MCF 10A (cell line): ENCODE measurements at regions not wholly inside any gene's neighbourhood (a gene's known extent, or its start where the extent isn't known, plus 50 kb on each side); places are given as distances from the start of the nearest gene placed in this dataset.

Experiments used
- BruUV-seq: library from RNA; stranded (reverse); fragments of 400-500 nt; replicated peaks from 2 replicates; lab custom pipeline; 2021; lab: Mats Ljungman, UMichigan
- CTCF ChIA-PET: fragments of 300-600 bp; sonication (Branson Sonifier 250); formaldehyde crosslinking; extraction: SDS; loops from one replicate; lab custom pipeline; 2021; ENCODE audit warnings: antibody characterized with exemption, inconsistent platforms; lab: Yijun Ruan, JAX
- POLR2A ChIA-PET: fragments of 300-600, 350-650 bp; sonication (Branson Sonifier 250); formaldehyde crosslinking; extraction: SDS; loops from one replicate; lab custom pipeline; 2020; ENCODE audit warnings: antibody characterized with exemption, inconsistent platforms; lab: Yijun Ruan, JAX
- DNase-seq: peaks from one replicate; pipeline ENCODE4 v3.0.0-alpha.2; 2018; ENCODE audit not compliant: unreplicated experiment
- H3K27ac Mint-ChIP-seq: one replicate; pipeline ENCODE4 v1.8.0; 2022; ENCODE audit warnings: mild to moderate bottlenecking, low read depth, mixed read lengths; ENCODE audit not compliant: unreplicated experiment
- H3K27me3 Mint-ChIP-seq: one replicate; pipeline ENCODE4 v1.8.0; 2022; ENCODE audit warnings: mixed read lengths; ENCODE audit not compliant: insufficient read depth, unreplicated experiment
- H3K36me3 Mint-ChIP-seq: one replicate; pipeline ENCODE4 v1.8.0; 2022; ENCODE audit warnings: mild to moderate bottlenecking, moderate library complexity, mixed read lengths; ENCODE audit not compliant: insufficient read depth, unreplicated experiment
- H3K4me1 Mint-ChIP-seq: one replicate; pipeline ENCODE4 v1.8.0; 2022; ENCODE audit warnings: mixed read lengths; ENCODE audit not compliant: insufficient read depth, unreplicated experiment
- H3K4me3 Mint-ChIP-seq: one replicate; pipeline ENCODE4 v1.8.0; 2022; ENCODE audit warnings: mild to moderate bottlenecking, moderate library complexity, mixed read lengths; ENCODE audit not compliant: unreplicated experiment
- H3K9me3 Mint-ChIP-seq: one replicate; pipeline ENCODE4 v1.8.0; 2022; ENCODE audit warnings: mixed read lengths; ENCODE audit not compliant: unreplicated experiment
- CTCF ChIP-seq: fragments of 200-600 bp; IDR thresholded peaks from one replicate; pipeline ENCODE4 v1.8.0; 2022; ENCODE audit warnings: antibody characterized with exemption, mild to moderate bottlenecking; ENCODE audit not compliant: unreplicated experiment
- intact Hi-C: fragments of 100-400 bp; cut with micrococcal nuclease; formaldehyde crosslinking; loops from 2 replicates; pipeline ENCODE4 v1.14.1; 2022

GRCh38 chr12:19657118-19657731, 217.9 kb downstream of the AEBP2 start:
- DNase-seq: no peak
- TF ChIP-seq CTCF: no peak
- ChIA-PET CTCF (interaction anchor here (0.6 to 1.7 kb wide), 7 partner anchors 8 to 1413 kb away, joined by 3 to 7 read pairs (median 3); no protein-coding TSS in a partner anchor), POLR2A (no interaction called here)
- Mint-ChIP-seq H3K27me3 (no peaks in the 10 kb centered on the region), H3K27ac (no peak overlapping the region), H3K9me3 (no peaks in the 10 kb centered on the region), H3K4me3 (no peak overlapping the region), H3K4me1 (no peaks in the 10 kb centered on the region), H3K36me3 (no peaks in the 10 kb centered on the region)
- intact Hi-C loops: no loop called here
- BruUV-seq: no TSS peak

GRCh38 chr12:19657732-19658130, 218.4 kb downstream of the AEBP2 start:
- POLR2A ChIA-PET: no interaction called here
- no peaks in the 10 kb centered on the region for H3K4me1 Mint-ChIP-seq
- no peak for TF ChIP-seq CTCF
- H3K4me3 Mint-ChIP-seq: no peak overlapping the region
- H3K27ac Mint-ChIP-seq: no peak overlapping the region
- no peaks in the 10 kb centered on the region for H3K36me3 Mint-ChIP-seq
- intact Hi-C loops: no loop called here
- H3K9me3 Mint-ChIP-seq: no peaks in the 10 kb centered on the region
- no TSS peak for BruUV-seq
- CTCF ChIA-PET: interaction anchor here (0.6 to 1.7 kb wide), 4 partner anchors 9 to 1414 kb away, joined by 3 to 7 read pairs (median 3); no protein-coding TSS in a partner anchor
- no peaks in the 10 kb centered on the region for H3K27me3 Mint-ChIP-seq
- DNase-seq: no peak

- Mint-ChIP-seq H3K9me3 (peaks cover 6% of the 10 kb centered on the region), H3K36me3 (no peaks in the 10 kb centered on the region), H3K4me1 (no peaks in the 10 kb centered on the region), H3K4me3 (no peak overlapping the region), H3K27me3 (no peaks in the 10 kb centered on the region), H3K27ac (no peak overlapping the region)
- DNase-seq: no peak
- CTCF ChIA-PET: interaction anchor here (1.4 kb wide), 1 partner anchor 86 kb away, joined by 3 read pairs; no protein-coding TSS in a partner anchor
- POLR2A ChIA-PET: no interaction called here
- BruUV-seq: no TSS peak
- intact Hi-C loops: no loop called here
- no peak for TF ChIP-seq CTCF
Observed at GRCh38 chr12:19659086-19659485, 219.8 kb downstream of the AEBP2 start.

GRCh38 chr12:19659501-19659900, 220.2 kb downstream of the AEBP2 start:
- Mint-ChIP-seq H3K4me3 (no peak overlapping the region), H3K9me3 (peaks cover 6% of the 10 kb centered on the region), H3K4me1 (no peaks in the 10 kb centered on the region), H3K27ac (no peak overlapping the region), H3K36me3 (no peaks in the 10 kb centered on the region), H3K27me3 (no peaks in the 10 kb centered on the region)
- ChIA-PET POLR2A (no interaction called here), CTCF (interaction anchor here (1.4 kb wide), 1 partner anchor 86 kb away, joined by 3 read pairs; no protein-coding TSS in a partner anchor)
- no peak for TF ChIP-seq CTCF
- no TSS peak for BruUV-seq
- DNase-seq: no peak
- intact Hi-C loops: no loop called here
